Prostate gland (tissue), 2 donors: ENCODE measurements at regions not wholly inside any gene's neighbourhood (a gene's known extent, or its start where the extent isn't known, plus 50 kb on each side); places are given as distances from the start of the nearest gene placed in this dataset.

Experiments used
- POLR2A ChIP-seq: fragments of 450-650 bp; IDR thresholded peaks from one replicate; pipeline ENCODE4 v1.6.1; 2016; ENCODE audit warnings: antibody characterized with exemption, mild to moderate bottlenecking
- TF ChIP-seq, protein P1 (sequence below), 4 experiments: fragments of 200-600 bp in 2 of 4; fragments of 450-650 bp in 2 of 4; sonication (generic) in 2 of 4; IDR thresholded peaks; 1 replicate in 3 of 4; 2 replicates in 1 of 4; pipeline ENCODE4 v1.5.1; 2016 to 2019; ENCODE audit warnings: antibody characterized with exemption in 4 of 4, mild to moderate bottlenecking in 2 of 4, moderate library complexity in 2 of 4

DNA sequence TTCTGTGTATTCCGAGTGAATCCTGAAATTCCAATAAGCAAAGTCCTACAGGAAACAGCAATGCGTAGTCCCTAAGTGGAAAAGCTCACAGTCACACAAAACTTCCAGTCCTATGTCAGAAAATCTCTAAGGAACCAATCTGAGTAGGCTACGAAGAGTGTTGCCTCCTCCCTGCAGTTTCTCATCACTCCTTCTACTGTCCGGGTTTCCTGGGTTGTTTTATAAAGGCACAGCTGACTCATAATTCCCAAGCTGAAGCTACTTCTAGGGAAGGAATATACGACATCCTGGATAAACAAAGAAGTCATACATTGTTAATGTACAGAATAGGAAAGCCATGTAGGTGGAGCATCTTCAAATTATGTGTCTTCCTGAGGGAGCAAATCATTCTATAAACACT, 65.7 kb upstream of the RGMA start:
- no peak for TF ChIP-seq POLR2A
- TF ChIP-seq, protein P1, sequence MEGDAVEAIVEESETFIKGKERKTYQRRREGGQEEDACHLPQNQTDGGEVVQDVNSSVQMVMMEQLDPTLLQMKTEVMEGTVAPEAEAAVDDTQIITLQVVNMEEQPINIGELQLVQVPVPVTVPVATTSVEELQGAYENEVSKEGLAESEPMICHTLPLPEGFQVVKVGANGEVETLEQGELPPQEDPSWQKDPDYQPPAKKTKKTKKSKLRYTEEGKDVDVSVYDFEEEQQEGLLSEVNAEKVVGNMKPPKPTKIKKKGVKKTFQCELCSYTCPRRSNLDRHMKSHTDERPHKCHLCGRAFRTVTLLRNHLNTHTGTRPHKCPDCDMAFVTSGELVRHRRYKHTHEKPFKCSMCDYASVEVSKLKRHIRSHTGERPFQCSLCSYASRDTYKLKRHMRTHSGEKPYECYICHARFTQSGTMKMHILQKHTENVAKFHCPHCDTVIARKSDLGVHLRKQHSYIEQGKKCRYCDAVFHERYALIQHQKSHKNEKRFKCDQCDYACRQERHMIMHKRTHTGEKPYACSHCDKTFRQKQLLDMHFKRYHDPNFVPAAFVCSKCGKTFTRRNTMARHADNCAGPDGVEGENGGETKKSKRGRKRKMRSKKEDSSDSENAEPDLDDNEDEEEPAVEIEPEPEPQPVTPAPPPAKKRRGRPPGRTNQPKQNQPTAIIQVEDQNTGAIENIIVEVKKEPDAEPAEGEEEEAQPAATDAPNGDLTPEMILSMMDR (IDR thresholded peaks at IDR 0.05), result no peak
